Kidney tubule cell (primary cell): ENCODE measurements at regions not wholly inside any gene's neighbourhood (a gene's known extent, or its start where the extent isn't known, plus 50 kb on each side); places are given as distances from the start of the nearest gene placed in this dataset.
"Not testable (repeated sequence)": the region's sequence is repeated elsewhere in the genome, so short reads cannot be mapped to it uniquely, and the experiment has no call there.

Experiments used
- DNase-seq: peaks from one replicate; pipeline ENCODE4 v3.0.0-alpha.2; 2018; ENCODE audit warnings: low spot score

DNA sequence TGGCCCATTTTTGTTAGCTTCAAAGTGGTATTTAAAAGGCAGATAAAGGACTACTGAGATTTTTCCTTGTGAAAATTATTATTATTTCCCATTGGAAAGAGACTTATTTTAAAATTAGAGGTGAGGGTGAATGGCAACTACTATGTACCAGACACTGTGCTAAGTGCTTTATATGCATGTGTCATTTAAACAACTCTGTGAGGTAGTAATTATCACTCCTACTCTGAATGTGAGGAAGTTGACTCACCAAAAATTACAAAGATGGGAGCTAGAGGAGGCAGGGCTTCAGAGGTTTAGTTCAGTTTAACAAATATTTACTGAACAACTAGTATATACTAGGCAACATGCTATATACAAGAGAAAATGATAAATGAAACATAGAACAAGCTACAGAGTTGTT lies 78.2 kb downstream of the MSL3 start:
- peak; percentile 4 for DNase-seq

DNA sequence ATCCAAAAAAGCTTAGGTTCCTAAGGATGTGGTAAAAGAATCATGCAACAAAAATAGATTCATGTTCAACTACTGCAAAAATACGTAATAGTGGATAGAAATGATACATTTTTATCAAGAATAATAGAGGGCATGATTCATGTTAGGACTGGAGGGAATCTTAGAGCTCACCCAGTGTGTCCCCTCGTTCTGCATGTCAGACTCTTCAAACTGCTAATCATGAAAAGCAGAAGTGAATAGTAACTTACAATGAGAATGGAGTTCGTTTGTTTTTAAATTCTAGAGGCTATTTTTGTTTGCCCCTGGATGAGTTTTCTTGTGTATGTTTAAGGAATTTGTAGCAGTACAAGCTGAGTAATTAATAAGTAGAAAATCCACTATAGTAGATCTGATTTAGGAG lies 79.4 kb downstream of the MSL3 start:
- DNase-seq = no peak

DNA sequence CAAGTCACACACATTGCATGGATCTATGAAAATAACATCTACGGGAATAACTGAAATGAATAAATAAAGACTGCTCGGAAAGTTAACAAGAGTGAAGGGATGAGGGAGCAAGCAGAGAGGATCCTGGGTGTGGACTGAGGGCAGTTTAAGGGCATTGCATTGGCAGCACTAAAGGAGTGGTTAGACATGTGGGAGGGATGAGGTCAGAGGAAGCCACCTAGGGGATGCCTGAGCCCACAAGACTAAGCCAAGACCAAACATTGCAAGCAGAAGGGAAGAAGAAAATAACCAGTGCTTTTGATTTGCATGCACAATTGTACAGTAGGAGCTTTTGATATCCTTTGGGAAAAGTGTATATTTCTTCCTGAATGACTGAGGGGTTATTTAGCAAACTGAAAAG lies 106.1 kb downstream of the MSL3 start:
- DNase-seq = peak; percentile 9

DNA sequence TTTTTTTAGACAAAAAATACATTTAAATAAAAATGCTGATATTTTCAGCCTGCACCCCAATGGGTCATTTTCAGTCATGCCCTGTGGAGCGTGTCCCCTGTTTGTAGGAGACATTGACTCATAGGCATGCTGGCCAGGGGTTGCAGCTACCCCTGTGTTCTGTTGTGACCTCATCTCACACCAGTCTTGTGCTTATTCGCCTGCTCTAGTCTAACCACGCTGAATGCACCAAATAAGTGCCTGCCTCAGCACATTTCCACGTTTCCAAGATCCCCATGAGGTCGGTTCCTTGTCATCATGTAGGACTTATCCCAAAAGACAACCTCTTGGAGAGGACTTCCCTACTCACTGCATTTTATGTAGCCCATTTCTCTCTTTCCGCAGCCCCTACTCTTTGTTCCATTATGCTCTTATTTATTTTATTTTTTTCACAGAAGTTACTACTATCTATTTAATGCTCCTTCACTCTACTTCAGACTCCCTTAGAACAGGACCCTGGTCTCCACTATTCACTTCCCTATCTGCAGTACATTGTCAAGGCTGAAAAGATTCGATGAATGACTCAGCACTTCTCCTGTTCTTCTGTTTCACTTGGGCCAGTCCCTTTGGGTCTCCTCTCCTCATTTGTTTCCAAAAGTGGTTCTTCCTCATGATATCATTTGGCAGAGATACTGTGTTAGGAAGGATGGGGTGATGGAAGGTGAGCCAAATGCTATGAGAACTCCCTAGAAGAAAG lies 109.7 kb downstream of the MSL3 start:
- peak; percentile 65 for DNase-seq

DNA sequence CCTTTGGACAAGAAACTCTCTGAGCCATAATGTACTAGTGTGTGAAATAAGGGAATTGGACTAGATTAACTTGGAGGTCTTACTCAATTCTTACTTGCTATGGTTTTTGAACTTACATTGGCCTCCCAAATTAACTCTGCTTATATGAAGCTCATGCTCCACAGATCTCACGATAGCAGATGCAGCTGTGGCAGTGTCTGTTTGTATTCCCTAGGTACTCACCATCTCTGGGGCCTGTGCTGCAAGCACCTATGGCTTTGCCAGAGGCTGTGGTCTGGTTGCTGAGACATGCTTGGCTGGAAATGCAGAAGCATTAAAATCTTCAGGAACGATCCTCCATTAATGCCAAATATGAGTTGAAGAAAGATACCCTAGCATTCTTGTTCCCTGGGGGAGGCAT lies 112.8 kb downstream of the MSL3 start:
- DNase-seq = no peak

DNA sequence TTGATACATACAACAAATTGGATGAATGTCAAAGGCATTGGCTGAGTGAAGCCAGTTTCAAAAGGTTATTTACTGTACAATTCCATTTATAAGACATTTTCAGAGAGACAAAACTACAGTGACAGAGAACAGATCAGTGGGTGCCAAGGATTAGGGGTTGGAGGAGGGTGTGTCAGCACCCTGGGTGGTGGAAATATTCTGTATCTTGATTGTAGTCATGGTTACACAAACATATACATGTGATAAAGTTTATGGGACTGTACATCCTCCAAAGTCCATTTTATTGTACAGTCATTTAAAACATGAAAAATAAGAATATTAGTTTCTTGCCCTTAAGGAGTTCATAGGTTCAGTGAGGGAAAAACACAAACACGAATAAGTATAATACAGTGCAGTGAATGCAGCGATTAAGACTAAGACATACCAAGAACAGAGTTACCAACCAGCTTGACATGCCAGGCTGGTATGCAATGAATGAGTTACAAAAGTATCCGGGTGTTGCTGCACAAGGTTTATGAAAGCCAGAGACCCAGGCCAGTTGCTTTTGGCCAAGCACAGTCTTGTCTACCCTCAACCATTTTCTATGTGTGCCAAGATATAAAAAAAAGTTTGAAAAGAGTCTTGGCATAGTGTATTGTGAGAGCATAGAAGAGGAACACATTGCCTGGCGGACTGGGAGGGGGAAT lies 123.6 kb downstream of the MSL3 start:
- DNase-seq = peak; percentile 4

DNA sequence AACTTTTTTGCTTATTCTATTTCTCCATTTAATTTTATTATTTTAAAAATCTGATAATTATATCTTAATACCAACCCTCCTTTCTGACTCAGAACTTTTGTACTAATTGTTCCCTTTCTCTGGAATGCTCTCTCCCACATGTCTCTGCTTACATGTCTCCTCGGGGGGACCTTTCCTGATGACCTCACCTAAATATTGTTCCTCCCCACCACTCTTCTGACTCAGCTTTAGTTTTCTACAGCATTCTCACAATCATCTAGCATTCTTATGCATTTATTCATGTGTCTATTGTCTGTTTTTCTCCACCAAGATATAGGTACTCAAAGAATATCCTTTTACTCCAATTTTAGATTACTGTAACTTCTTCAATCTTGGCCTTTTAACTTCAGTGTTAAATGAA lies 128.7 kb downstream of the MSL3 start:
- DNase-seq = peak; percentile 88

DNA sequence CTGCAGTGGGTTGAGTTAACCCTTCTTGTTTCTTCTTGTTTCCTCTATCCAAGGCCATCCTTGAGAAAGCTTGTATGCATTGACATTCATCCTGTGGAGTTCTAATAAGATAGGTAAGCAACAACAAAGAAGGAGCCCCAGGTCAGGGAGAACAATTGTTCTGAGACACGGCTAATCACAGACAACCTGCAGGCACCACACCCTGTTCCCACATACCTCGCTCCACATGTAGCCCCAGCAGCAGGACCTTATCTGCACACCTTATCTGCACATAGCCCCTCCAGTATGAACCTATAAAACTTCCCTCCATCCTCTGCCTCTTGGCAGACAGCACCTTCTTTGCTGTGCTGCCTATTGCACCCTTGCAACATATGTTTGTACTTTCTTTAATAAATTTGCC lies 129.1 kb downstream of the MSL3 start:
- DNase-seq = no peak

DNA sequence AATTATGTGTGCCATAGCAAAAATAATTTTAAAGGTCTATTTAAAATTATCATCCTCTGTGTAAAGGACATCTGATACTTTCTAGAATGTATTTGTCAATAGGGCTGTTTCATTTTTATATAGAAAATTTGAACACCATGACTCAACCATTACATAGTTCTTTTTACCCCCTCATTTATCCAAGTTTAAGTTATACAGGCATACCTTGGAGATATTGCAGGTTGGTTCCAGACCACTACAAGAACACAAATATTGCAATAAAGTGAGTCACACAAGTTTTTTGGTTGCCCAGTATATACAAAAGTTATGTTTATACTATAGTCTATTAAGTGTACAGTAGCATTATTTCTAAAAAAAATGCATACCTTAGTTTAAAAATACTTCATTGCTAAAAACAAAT lies 130.4 kb downstream of the MSL3 start:
- DNase-seq = no peak

DNA sequence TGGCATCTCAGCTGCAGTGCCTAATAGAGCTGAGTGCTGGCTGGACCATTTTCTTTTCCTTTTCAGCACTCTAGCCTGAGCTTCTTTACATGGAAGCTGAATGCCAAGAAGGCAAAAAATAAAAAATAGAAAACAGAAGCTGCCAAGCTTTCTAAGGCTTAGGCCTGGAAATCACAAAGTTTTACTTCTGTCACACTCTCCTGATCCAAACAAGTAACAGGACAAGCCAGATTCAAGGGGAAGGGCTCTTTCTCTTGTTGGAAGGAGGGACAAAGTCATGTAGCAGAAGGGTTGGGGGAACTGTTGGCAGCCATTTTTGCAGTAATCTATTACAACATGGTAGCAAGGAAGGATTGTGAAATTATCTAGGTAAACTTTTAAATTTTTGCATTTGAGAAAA lies 131.8 kb downstream of the MSL3 start:
- DNase-seq = no peak

DNA sequence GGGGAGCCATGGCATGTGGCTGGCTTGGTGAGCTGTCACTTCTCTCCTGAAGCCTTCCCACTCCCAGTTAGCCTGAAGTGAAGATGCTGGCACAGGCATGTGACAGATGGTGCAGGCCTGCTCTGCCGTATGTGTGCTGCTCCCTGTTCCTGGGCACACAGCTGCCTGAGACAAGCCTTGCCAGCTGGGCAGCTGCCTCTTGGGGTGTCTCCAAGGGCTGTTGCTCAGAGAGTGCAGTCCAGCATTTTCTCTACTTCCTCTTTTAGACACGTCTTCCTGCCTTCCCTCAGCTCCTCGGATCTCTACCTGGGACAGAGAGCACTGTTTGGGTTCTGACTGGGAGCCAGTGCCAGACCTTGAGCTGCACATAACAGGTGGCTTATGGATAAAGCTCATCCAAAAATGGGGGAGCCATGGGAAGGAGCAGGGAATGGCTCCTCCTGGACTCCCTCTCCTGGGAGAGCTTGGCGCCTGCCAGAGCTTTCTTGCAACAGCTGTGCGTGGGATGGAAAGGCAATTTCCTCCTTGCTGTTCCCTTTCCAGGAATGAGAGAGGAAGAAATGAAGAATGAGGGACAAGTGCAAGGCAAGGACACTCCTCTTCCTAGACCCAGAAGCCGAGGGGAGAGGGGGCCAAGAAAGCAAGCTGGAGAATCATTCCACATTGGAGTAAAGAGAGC lies 132.9 kb downstream of the MSL3 start:
- DNase-seq = no peak

DNA sequence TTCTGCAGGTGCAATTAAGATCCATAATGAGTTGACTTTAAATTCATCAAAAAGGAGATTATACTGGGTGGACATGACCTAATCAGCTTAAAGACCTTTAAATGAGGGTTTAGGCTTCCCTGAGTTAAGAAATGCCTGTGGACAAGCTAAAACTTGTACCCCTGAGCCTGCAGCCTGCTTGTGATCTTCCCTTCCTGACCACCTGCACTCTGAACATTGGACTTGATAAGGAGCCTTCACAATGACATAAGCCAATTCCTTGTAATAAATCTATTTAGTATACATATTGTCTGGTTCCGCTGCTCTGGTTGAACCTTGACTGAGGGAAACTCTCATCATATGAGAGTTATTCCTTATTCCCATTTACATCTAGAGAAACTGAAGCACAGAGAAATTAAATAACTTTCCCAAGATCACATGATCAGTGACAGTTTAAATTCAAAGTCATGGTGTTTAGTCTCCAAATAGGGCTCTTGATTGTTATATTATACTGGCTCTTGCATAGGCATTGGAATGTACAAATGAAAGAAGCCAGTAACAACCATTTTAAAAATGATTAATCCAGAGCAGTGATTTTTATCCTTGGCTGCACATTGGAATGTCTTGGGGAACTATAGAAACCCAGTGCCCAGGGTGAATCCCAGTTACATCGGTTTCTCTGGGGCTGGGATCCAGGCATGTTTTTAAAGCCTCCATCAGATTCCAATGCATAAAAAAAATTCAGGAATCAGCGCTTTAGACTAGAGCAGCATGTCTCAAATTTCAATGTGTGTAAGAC lies 136.1 kb downstream of the MSL3 start:
- DNase-seq = peak; percentile 89

DNA sequence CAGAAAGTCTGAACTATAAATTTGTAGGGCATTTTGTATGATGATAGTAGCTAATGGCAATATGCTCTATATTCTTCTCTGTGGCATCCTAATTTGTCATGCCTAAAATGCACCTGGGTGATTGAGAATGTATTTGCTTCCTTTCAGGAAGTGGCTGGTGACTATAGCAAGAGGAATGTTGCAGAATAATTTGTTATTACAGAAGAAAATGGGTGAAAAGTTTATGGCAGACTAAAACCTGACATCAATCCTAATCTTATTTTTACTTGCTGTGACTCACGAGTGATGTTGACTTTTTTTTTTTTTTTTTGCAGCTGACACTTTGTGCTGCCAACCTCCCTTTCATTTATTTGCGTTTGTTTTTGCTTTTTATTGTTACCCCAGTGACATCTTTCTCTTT lies 141.1 kb downstream of the MSL3 start:
- DNase-seq = peak; percentile 90

DNA sequence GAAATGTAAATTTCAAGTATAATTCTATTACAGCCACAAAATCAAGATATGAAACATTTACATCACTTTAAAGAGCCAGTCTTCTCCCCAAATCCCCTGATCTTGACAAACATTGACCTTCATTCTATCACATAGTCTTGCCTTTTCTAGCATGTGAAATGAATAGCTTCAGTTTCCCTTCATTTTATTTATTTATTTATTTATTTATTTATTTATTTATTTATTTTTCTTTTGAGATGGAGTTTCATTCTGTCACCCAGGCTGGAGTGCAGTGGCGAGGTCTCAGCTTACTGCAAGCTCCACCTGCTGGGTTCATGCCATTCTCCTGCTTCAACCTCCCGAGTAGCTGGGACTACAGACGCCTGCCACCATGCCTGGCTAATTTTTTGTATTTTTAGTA lies 147.9 kb downstream of the MSL3 start:
- DNase-seq = not testable (repeated sequence)

DNA sequence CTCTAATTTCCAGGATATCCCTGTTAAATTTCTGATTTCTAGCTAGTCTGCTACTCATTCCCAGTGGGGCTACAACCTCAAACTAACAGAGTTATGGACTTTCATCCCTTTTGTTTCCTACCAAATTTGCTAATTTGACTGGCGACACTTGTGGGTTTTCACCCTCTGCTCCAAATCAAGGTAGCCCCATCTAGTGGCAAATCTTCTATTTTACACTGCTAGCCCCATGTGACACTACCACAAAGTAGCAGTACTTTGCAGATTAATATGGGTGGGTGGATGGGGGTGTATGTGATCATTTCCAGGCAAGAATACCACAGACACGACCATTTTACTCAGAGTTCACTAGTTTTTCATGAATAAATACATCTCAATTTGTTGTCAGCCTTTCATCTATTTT lies 150.3 kb downstream of the MSL3 start:
- peak; percentile 48 for DNase-seq

DNA sequence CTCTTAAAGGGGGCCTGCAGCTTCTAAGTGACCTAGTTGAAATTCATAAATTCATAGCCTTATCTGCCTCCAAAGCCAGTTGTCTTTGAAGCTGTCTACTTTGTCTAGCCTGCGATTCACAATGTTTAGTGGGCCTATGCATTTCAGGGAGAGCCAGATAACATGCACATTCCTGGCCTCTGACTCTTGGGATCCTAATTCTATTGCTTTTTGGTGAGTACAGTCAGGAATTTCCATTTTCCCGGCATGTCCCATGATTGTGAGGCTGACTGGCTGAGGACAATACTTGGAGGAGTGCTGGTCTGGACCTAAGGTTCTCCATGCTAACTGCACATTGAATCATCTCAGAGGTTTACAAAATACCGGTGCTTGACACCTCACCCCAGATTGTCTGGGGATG lies 155.0 kb downstream of the MSL3 start:
- peak; percentile 66 for DNase-seq

DNA sequence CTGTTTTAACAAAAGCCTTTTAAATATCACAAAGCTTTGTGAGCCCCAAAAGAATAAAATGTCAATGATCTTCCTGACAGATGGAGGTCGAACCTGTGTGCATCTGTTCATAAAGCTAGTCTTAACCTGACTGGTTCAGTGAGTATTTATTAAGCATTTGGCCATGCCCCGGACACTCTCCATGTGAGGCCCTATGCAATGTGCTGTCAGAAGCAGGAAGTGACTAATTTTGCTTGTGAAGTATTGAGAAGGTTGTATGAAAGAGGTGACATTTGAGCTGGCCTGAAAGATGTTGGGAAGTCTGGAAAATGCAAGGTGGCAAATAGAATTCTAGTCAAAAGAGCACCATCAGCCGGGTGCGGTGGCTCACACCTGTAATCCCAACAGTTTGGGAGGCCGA lies 171.4 kb downstream of the MSL3 start:
- peak; percentile 44 for DNase-seq

DNA sequence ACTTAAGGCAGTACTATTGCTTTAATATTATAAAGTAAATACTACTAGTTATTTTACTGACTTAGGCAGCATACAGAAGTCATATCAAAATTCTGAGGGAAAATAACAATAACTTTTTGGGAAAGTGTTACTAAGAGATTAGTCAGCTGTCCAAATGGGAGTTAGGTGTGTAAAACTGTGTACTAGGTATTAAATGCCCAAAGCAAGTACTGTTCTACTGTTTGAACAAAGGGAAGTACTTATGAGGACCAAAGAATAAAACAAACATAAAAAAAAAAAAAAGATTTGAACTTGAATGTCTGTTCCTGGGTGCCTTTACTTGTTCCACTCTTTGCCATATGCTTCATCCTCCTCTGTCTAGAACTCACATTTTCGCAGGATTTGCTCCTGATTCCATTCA lies 174.4 kb downstream of the MSL3 start:
- no peak for DNase-seq

DNA sequence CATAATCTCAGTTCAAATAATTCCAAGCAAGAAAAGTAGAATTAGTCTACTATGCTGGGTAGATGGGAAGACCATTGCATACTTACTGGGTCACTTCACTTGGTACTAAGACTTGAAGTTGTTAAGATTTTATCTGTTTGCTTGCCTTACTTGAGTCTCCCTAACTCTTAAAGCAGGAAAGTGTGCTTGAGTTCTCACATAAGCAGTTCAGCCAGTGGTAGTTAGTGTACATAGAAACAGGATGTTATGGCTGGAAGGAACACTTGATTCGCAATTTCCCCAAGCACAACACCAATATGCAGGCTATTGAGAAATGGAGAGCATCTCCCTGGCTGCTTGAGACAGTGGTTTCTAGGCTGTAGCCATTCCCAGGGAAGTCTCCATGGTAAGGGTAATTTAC lies 176.1 kb downstream of the MSL3 start:
- no peak for DNase-seq

DNA sequence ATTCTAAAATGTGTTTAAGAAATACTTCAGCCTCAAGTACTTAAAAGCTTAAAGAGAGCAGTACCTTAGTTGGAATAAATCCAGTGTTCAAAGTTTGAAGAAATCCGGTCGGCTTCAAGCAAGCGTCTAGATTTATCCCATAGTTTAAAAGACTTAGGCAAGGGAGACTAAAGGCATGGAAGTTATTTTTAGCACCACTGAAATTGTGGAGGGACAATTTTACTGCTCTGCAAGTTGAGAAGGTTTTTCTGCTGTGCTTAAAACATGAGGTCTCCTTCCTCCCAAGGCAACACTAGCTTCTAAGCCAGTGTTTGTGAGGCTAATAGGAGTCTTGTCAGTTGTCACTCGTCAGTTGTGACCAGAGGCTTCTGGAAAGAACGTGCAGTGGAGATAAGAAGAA lies 183.5 kb downstream of the MSL3 start:
- no peak for DNase-seq

DNA sequence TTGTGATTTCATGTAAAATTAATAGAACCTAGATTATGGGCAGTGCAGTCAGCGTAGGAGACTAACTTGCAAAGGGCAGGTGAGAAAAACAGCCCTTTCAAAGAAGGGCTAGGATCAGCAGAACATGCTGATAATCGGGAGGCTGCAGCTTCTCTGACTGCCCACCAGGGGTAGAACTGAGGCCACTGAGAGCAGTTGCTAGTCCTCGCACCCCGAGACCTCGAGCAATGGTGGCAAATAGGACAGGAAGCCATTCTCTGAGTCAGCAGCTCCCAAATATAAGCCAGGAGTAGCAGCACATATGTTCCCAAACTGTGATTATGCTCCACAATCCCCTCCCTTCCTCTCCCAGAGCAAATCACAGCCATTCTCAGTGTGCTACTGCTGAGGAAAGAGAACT lies 186.5 kb downstream of the MSL3 start:
- DNase-seq = peak; percentile 79

DNA sequence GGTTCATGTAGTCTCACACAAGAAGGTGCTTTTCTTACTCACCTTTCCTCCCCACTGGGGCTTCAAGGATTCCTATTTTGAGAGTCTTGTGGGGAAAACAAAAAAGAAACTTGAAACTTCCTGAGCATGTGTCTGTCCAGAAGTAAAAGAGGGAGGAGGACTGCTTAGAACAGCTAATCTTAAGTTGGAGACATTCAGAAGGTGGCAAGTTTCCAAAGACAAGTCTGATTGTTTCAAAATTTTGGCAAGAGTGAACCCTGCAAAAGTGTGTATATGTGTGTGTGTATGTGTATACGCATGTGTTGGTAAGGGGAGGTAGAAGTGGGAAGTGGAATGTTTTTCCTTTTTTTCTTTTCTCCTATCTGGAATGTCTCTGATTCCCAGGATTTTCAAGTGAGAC lies 189.0 kb upstream of the FRMPD4 start:
- no peak for DNase-seq
